ENCODE measurements at regions not wholly inside any gene's neighbourhood (a gene's known extent, or its start where the extent isn't known, plus 50 kb on each side); places are given as distances from the start of the nearest gene placed in this dataset.

DNA sequence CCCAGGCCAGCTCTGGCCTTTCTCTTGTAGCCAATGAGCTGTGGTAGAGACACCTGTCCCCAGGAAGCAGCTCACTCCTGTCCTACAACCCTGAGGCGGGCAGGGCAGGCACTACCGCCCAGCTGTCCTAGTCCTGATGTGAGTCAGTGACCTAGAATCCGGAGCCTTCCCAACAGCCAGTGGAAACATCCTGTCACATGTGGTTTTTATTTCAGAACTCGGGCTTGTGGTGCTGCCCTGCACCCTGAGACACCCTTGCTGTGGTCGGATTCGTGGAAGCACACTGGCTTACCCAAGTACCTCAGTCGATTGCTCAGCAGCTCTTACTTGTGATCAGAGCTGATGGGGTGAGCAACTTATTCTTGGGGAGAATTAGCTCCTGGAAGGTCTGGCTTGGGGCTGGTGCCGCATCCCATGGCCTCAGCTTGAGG, 83.6 kb upstream of the ARHGEF7 start:
- intact Hi-C loops (cut with DNase I): no loop called here
- H3K36me3 ChIP-seq (replicated peaks in 1 of 2): no peaks in the 10 kb centered on the region
- WGBS, 4 donors: 60 to 74% (median 69%) methylated on average over 2 to 8 of the region's 8 CpGs
- TF ChIP-seq, protein P1, sequence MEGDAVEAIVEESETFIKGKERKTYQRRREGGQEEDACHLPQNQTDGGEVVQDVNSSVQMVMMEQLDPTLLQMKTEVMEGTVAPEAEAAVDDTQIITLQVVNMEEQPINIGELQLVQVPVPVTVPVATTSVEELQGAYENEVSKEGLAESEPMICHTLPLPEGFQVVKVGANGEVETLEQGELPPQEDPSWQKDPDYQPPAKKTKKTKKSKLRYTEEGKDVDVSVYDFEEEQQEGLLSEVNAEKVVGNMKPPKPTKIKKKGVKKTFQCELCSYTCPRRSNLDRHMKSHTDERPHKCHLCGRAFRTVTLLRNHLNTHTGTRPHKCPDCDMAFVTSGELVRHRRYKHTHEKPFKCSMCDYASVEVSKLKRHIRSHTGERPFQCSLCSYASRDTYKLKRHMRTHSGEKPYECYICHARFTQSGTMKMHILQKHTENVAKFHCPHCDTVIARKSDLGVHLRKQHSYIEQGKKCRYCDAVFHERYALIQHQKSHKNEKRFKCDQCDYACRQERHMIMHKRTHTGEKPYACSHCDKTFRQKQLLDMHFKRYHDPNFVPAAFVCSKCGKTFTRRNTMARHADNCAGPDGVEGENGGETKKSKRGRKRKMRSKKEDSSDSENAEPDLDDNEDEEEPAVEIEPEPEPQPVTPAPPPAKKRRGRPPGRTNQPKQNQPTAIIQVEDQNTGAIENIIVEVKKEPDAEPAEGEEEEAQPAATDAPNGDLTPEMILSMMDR (IDR thresholded peaks at IDR 0.05): no peak
- no peak for TF ChIP-seq POLR2A (IDR thresholded peaks at IDR 0.05)
- DNase-seq: peak in 5 of 7 donors; percentile 44 to 62 (median 60)
- H3K27me3 ChIP-seq: no peaks in the 10 kb centered on the region
- H3K4me1 ChIP-seq (replicated peaks in 1 of 2): no peaks in the 10 kb centered on the region
- no peak overlapping the region for H3K27ac ChIP-seq
- H3K9me3 ChIP-seq (replicated peaks in 1 of 3): no peaks in the 10 kb centered on the region
- H3K4me3 ChIP-seq: no peak overlapping the region

DNA sequence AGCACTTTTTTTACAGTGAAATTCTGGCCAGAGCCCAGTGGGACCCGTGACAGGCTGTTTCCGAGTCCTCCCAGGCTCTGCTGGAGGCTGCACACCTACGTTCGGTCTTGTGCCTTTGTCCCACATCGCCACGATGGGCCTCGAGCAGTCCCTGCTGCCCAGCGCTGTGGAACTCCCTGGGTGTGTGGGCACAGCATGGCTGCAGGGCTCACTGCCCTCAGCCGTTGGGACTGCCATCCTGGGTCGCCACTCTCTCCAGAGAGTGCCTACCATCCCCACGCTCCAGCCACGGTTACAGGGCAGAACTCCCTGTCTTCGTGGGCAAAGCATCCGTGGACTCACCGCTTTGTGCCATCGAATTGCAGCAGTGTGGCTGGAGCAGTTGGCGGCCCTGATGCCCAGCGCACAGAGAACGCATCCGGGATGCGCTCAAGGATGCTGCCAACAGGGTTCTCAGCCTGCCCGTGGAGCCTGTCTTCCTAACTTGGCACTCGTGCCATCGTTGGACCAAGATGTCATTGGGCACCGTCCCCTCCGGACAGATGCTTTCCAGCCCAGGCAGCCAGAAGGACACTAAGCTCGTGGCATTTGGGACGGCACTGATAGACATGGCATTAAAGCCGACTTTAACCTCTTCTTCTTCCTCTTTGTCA, 85.0 kb upstream of the ARHGEF7 start:
- 82 to 91% (median 88%) methylated on average over 18 to 29 of the region's 29 CpGs for WGBS, 4 donors
- intact Hi-C loops (cut with DNase I): no loop called here

DNA sequence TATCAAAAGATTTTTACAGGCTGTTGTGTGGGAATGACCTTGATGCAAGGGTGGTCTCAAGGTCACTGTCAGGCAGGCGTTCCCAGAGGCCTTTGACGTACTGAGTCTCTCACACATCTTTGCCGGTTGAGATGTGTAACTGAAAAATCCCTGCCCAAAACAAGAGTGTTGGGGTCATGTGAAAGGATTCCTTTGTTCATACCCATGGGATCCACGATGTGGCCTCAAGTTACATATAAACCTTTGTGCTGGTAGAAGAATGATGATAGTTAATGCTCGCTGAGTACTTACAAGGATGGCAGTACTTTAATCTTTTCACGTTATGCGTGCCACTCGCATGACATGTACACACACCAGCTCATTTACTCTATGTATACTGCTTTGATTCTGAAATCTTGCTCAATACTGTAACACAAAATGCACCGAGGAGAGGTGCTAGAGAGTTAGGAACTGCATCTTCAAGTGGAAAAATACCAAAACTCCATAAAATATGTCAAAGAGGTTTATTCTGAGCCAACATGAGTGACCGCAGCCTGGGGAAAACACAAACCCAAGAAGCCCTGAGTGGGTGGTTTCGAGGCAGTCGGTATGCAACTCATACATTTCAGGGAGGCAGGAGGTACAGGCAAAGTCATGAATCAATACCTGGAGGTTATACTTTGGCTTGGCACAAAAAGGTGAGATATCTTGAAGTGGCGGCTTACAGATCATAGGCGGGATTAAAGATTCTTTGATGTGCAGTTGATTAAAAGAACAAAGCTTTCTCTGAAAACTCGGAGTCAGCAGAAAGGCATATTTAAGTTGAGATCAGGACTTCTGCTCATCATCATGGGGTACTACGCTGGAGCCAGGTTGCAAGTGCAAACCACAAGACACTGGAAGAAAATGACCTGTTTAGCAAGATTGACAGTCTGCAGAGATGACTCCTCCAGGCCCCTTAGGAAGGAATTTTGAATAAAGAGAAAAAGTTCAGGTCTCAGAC, 87.4 kb upstream of the ARHGEF7 start:
- Histone ChIP-seq H3K27me3 (no peaks in the 10 kb centered on the region), H3K9me3 (replicated peaks in 1 of 3) (no peaks in the 10 kb centered on the region), H3K27ac (no peak overlapping the region), H3K4me3 (no peak overlapping the region), H3K36me3 (replicated peaks in 1 of 2) (no peaks in the 10 kb centered on the region), H3K4me1 (replicated peaks in 1 of 2) (no peaks in the 10 kb centered on the region)
- TF ChIP-seq, protein P1 (IDR thresholded peaks at IDR 0.05): no peak
- TF ChIP-seq POLR2A (IDR thresholded peaks at IDR 0.05): no peak
- intact Hi-C loops (cut with DNase I): no loop called here
- 73 to 80% (median 77%) methylated on average over 16 of the region's 16 CpGs for whole genome bisulfite sequencing, 4 donors
- DNase-seq: no peak

More for the DNA sequence above, 85.0 kb upstream of the ARHGEF7 start:
- DNase-seq: no peak
- TF ChIP-seq, protein P1 (IDR thresholded peaks at IDR 0.05): no peak
- no peak for TF ChIP-seq POLR2A (IDR thresholded peaks at IDR 0.05)
- Histone ChIP-seq H3K36me3 (replicated peaks in 1 of 2) (no peaks in the 10 kb centered on the region), H3K27ac (no peak overlapping the region), H3K9me3 (replicated peaks in 1 of 3) (no peaks in the 10 kb centered on the region), H3K4me3 (no peak overlapping the region), H3K4me1 (replicated peaks in 1 of 2) (no peaks in the 10 kb centered on the region), H3K27me3 (no peaks in the 10 kb centered on the region)

DNA sequence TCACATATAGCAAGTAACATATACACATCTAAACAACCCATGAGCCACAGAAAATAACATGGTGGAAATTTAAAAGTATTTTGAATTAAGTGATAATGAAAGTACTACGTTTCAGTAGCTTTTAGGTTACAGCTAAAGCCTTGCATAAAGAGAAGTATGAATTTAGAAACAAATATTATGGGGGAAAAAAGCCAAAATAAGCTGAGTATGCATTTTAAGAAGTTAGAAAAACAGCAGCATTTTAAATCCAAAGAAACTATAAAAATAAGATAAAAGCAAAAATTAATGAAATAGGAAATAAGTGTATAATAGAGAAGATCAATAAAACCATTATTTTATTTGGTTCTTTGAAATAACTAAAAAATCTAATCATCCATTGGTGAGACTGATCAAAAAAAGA, 89.8 kb upstream of the ARHGEF7 start:
- intact Hi-C loops (cut with DNase I): no loop called here
- WGBS, 4 donors: 67 to 74% (median 73%) methylated on average over 1 of the region's 1 CpG
- no peaks in the 10 kb centered on the region for H3K4me1 ChIP-seq (replicated peaks in 1 of 2)

More for the DNA sequence above, 89.8 kb upstream of the ARHGEF7 start:
- TF ChIP-seq, protein P1 (IDR thresholded peaks at IDR 0.05): no peak
- no peak for TF ChIP-seq POLR2A (IDR thresholded peaks at IDR 0.05)
- no peak for DNase-seq
- Histone ChIP-seq H3K36me3 (replicated peaks in 1 of 2) (no peaks in the 10 kb centered on the region), H3K4me3 (no peak overlapping the region), H3K9me3 (replicated peaks in 1 of 3) (peaks cover 0 to 11% (median 0%) of the 10 kb centered on the region in 3 donors), H3K27me3 (no peaks in the 10 kb centered on the region), H3K27ac (no peak overlapping the region)
